Vagina (tissue), 2 donors: ENCODE measurements at regions not wholly inside any gene's neighbourhood (a gene's known extent, or its start where the extent isn't known, plus 50 kb on each side); places are given as distances from the start of the nearest gene placed in this dataset.

Experiments used
- DNase-seq, 2 donors: peaks; one replicate each; pipeline ENCODE4 v3.0.0-alpha.2; 2017; ENCODE audit errors: extremely low spot score in 2 of 2
- H3K27ac ChIP-seq: fragments of 200-600 bp; sonication (generic); one replicate; pipeline ENCODE4 v1.5.1; 2019
- H3K27me3 ChIP-seq: fragments of 200-600 bp; sonication (generic); one replicate; pipeline ENCODE4 v1.5.1; 2019
- H3K36me3 ChIP-seq, 2 donors: fragments of 200-600 bp; sonication (generic); one replicate each; pipeline ENCODE4 v1.5.1; 2017 to 2019
- H3K4me1 ChIP-seq: fragments of 200-600 bp; sonication (generic); one replicate; pipeline ENCODE4 v1.5.1; 2019
- H3K4me3 ChIP-seq, 2 donors: fragments of 200-600 bp; sonication (generic); 1 replicate in 1 of 2; 2 replicates in 1 of 2; pipeline ENCODE4 v1.5.1; 2016 to 2019
- H3K9me3 ChIP-seq: fragments of 200-600 bp; sonication (generic); one replicate; pipeline ENCODE4 v1.5.1; 2019
- POLR2A ChIP-seq, 2 donors: fragments of 450-650 bp; IDR thresholded peaks; one replicate each; pipeline ENCODE4 v1.6.1; 2017; ENCODE audit warnings: antibody characterized with exemption in 2 of 2, mild to moderate bottlenecking in 2 of 2, moderate library complexity in 2 of 2
- POLR2AphosphoS5 ChIP-seq, 2 donors: sonication (generic); formaldehyde crosslinking; IDR thresholded peaks; one replicate each; pipeline ENCODE4 v1.9.0; 2017; ENCODE audit warnings: antibody characterized with exemption in 2 of 2, mild to moderate bottlenecking in 2 of 2, low read depth in 1 of 2; ENCODE audit not compliant: insufficient read depth in 1 of 2
- intact Hi-C: fragments of 100-400 bp; cut with DNase I; formaldehyde crosslinking; loops from one replicate; pipeline ENCODE4 v1.15.1; 2023
- TF ChIP-seq, protein P1 (sequence below), 3 experiments: fragments of 450-650 bp in 2 of 3; fragments of 200-600 bp in 1 of 3; sonication (generic) in 1 of 3; IDR thresholded peaks; one replicate each; pipeline ENCODE4 v1.5.1; 2017 to 2019; ENCODE audit warnings: antibody characterized with exemption in 3 of 3, mild to moderate bottlenecking in 2 of 3, moderate library complexity in 2 of 3

DNA sequence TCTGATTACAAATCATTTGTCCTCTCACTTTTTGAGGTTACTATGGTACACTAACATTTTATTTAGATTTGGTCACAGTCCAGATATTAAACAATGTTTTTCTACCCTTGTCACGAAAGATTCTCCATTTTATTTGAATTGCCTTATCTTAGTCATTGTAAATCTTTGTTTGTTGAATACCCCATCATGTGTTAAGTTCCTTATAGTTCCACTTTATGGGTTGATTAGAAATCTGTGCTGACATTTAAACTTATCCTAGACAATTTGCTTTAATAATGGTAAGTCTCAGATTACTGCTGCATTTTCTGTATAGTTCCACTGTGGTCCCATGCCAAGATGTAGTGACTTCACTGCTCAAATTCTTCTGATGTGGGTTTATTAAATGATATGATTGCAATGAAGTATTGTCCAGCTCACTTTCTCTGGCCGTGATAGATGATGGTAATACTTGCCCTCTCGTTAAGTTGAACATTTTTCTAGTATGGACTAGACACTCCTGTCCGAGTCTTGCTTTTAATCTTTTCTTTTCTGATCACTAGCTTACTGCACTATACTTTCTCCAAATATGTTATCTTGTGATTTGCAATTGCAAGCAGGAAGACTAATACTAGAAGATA, 1107.3 kb downstream of the SLC6A15 start:
- TF ChIP-seq POLR2AphosphoS5 (IDR thresholded peaks at IDR 0.05; ENCODE audit: insufficient read depth in 1 of 2, low read depth in 1 of 2) (no peak), POLR2A (IDR thresholded peaks at IDR 0.05) (no peak)
- TF ChIP-seq, protein P1, sequence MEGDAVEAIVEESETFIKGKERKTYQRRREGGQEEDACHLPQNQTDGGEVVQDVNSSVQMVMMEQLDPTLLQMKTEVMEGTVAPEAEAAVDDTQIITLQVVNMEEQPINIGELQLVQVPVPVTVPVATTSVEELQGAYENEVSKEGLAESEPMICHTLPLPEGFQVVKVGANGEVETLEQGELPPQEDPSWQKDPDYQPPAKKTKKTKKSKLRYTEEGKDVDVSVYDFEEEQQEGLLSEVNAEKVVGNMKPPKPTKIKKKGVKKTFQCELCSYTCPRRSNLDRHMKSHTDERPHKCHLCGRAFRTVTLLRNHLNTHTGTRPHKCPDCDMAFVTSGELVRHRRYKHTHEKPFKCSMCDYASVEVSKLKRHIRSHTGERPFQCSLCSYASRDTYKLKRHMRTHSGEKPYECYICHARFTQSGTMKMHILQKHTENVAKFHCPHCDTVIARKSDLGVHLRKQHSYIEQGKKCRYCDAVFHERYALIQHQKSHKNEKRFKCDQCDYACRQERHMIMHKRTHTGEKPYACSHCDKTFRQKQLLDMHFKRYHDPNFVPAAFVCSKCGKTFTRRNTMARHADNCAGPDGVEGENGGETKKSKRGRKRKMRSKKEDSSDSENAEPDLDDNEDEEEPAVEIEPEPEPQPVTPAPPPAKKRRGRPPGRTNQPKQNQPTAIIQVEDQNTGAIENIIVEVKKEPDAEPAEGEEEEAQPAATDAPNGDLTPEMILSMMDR (IDR thresholded peaks at IDR 0.05) = no peak
- no peak for DNase-seq
- Histone ChIP-seq H3K27ac (no peak overlapping the region), H3K9me3 (no peaks in the 10 kb centered on the region), H3K4me3 (no peak overlapping the region), H3K27me3 (no peaks in the 10 kb centered on the region), H3K36me3 (no peaks in the 10 kb centered on the region), H3K4me1 (no peaks in the 10 kb centered on the region)
- intact Hi-C loops = no loop called here

DNA sequence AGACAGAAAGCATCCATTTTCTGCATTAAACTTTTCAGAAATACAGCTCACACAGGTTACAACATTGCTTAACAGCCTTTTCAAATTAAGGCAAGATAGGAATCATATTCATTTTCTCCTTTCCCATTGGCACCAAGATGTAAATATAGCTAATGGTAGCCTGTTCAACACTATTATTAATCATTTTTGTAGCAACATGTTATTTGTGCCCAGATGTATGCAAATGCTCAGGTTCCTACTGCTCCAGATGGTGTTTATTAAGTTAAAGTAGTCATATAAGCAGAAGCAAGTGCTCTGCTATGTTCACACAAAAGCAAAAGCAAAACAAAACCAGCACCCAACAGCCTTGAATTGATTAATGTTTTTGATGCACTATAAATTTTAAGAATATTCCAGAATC, 1110.6 kb downstream of the SLC6A15 start:
- no peak for DNase-seq
- TF ChIP-seq, protein P1 (IDR thresholded peaks at IDR 0.05) = no peak
- TF ChIP-seq POLR2AphosphoS5 (IDR thresholded peaks at IDR 0.05; ENCODE audit: insufficient read depth in 1 of 2, low read depth in 1 of 2) (no peak), POLR2A (IDR thresholded peaks at IDR 0.05) (no peak)
- intact Hi-C loops = no loop called here
- H3K4me1 ChIP-seq = no peaks in the 10 kb centered on the region
- no peaks in the 10 kb centered on the region for H3K9me3 ChIP-seq
- H3K36me3 ChIP-seq = no peaks in the 10 kb centered on the region
- H3K27ac ChIP-seq = no peak overlapping the region
- H3K27me3 ChIP-seq = no peaks in the 10 kb centered on the region
- H3K4me3 ChIP-seq = no peak overlapping the region

DNA sequence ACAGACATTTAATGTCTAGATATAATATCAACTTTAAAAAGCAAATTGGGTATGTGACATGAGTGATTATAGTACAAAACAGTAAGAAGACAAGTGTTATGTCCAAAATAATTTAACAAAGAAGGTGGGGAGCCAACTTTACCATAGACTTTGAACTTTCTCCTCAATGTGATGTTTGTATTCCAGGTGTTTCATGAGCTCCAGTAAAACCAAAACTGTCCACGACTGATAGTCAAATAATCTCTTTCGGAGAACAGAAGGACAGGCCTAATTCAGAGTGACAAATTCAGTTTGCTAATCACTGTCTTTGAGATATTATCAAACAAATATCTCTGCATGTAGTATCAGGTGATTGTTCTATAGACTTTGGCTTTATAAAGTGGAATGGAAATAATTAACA, 1112.6 kb downstream of the SLC6A15 start:
- no peak overlapping the region for H3K27ac ChIP-seq
- H3K4me3 ChIP-seq = no peak overlapping the region
- no peaks in the 10 kb centered on the region for H3K36me3 ChIP-seq
- H3K4me1 ChIP-seq = no peaks in the 10 kb centered on the region
- H3K9me3 ChIP-seq = no peaks in the 10 kb centered on the region
- DNase-seq = no peak
- TF ChIP-seq POLR2AphosphoS5 (IDR thresholded peaks at IDR 0.05; ENCODE audit: insufficient read depth in 1 of 2, low read depth in 1 of 2) (no peak), POLR2A (IDR thresholded peaks at IDR 0.05) (no peak)
- TF ChIP-seq, protein P1 (IDR thresholded peaks at IDR 0.05) = no peak
- no peaks in the 10 kb centered on the region for H3K27me3 ChIP-seq
- intact Hi-C loops = no loop called here

DNA sequence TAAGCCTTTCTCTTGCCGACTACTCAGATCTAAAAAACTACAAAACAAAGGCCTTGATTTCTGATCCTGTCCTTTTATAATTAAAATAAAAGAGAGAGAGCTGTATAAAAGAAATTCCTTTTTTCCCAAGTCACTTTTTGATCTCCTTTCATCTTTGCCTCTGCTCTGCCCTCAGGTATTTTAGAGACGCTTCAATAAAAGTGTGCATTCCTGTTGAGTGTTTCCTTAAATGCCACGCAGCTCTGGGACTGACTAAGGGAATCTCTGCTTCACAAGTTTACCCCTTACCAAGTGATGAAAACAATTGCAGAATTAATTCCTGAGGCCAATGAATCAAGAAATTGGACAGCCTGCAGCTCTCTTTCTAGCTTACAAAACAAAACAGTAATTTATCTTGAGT, 1109.8 kb downstream of the TMTC2 start:
- H3K4me1 ChIP-seq = no peaks in the 10 kb centered on the region
- H3K36me3 ChIP-seq = no peaks in the 10 kb centered on the region
- TF ChIP-seq POLR2AphosphoS5 (IDR thresholded peaks at IDR 0.05; ENCODE audit: insufficient read depth in 1 of 2, low read depth in 1 of 2) = no peak
- TF ChIP-seq, protein P1 (IDR thresholded peaks at IDR 0.05) = no peak
- no peak for TF ChIP-seq POLR2A (IDR thresholded peaks at IDR 0.05)
- H3K9me3 ChIP-seq = no peaks in the 10 kb centered on the region
- H3K27ac ChIP-seq = no peak overlapping the region
- DNase-seq = no peak
- H3K27me3 ChIP-seq = no peaks in the 10 kb centered on the region
- intact Hi-C loops = no loop called here
- H3K4me3 ChIP-seq = no peak overlapping the region

DNA sequence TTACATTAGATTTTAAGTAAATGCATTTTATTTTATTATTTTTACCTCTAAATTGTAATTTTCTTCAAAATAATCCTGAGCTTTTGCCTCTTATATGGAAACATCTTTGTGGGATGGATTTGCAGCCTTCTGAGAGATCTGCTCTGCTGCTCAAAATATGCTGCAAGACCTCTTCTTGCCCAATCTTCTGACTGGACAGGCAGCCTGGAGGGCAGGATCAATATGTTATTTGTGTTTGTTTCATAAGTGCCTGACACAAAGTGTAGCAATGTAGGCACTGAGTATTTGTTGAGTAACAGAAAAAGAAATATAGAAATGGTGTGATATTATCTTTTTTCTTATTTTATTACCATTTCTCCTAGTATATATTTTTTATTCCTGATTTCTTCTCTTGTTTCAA, 1106.9 kb downstream of the TMTC2 start:
- no peaks in the 10 kb centered on the region for H3K27me3 ChIP-seq
- H3K27ac ChIP-seq = no peak overlapping the region
- TF ChIP-seq, protein P1 (IDR thresholded peaks at IDR 0.05) = no peak
- TF ChIP-seq POLR2A (IDR thresholded peaks at IDR 0.05) (no peak), POLR2AphosphoS5 (IDR thresholded peaks at IDR 0.05; ENCODE audit: insufficient read depth in 1 of 2, low read depth in 1 of 2) (no peak)
- intact Hi-C loops = no loop called here
- no peaks in the 10 kb centered on the region for H3K36me3 ChIP-seq
- H3K4me3 ChIP-seq = no peak overlapping the region
- H3K9me3 ChIP-seq = no peaks in the 10 kb centered on the region
- no peak for DNase-seq
- no peaks in the 10 kb centered on the region for H3K4me1 ChIP-seq
